NCI-H446 treated with DMSO at 0.1 percent for 48 hours (cell line): ENCODE measurements at regions not wholly inside any gene's neighbourhood (a gene's known extent, or its start where the extent isn't known, plus 50 kb on each side); places are given as distances from the start of the nearest gene placed in this dataset.

Source experiments
- DNase-seq: peaks from one replicate; lab custom pipeline; 2025; lab: John Stamatoyannopoulos, UW

GRCh38 chrX:58051346-58051745 lies 141.1 kb upstream of the ZXDA start:
- DNase-seq: no peak

GRCh38 chrX:58044130-58044529 lies 133.9 kb upstream of the ZXDA start:
- DNase-seq: no peak

GRCh38 chrX:58025979-58026378 lies 115.7 kb upstream of the ZXDA start:
- DNase-seq: peak; percentile 5

- no peak for DNase-seq
Measured at GRCh38 chrX:57985951-57986350, 75.7 kb upstream of the ZXDA start.

GRCh38 chrX:57984620-57985019 lies 74.4 kb upstream of the ZXDA start:
- DNase-seq: no peak

- no peak for DNase-seq
Measured at GRCh38 chrX:57977992-57978391, 67.7 kb upstream of the ZXDA start.

- DNase-seq: no peak
Measured at GRCh38 chrX:57964975-57965374, 54.7 kb upstream of the ZXDA start.
